Lower leg skin (tissue), 4 donors: ENCODE measurements at regions not wholly inside any gene's neighbourhood (a gene's known extent, or its start where the extent isn't known, plus 50 kb on each side); places are given as distances from the start of the nearest gene placed in this dataset.

Experiments used
- DNase-seq, 2 donors: peaks; one replicate each; pipeline ENCODE4 v3.0.0-alpha.2; 2019; ENCODE audit warnings: low spot score in 2 of 2
- H3K4me3 ChIP-seq: fragments of 200-600 bp; sonication (generic); 2 replicates; pipeline ENCODE4 v1.5.1; 2017; ENCODE audit warnings: mild to moderate bottlenecking, low read depth; ENCODE audit not compliant: poor library complexity, severe bottlenecking
- CTCF ChIP-seq, 3 donors: fragments of 450-650 bp; IDR thresholded peaks; one replicate each; pipeline ENCODE4 v1.5.1; 2016; ENCODE audit warnings: antibody characterized with exemption in 3 of 3, mild to moderate bottlenecking in 3 of 3, moderate library complexity in 2 of 3
- POLR2A ChIP-seq, 2 donors: fragments of 450-650 bp; IDR thresholded peaks; one replicate each; pipeline ENCODE4 v1.6.1; 2016 to 2017; ENCODE audit warnings: antibody characterized with exemption in 2 of 2, mild to moderate bottlenecking in 1 of 2, moderate library complexity in 1 of 2
- WGBS, 2 donors: methylation state at CpG; one replicate each; pipeline ENCODE4 v1.1.5; 2018; 5-methylcytosine and 5-hydroxymethylcytosine counted together
- intact Hi-C: fragments of 100-400 bp; cut with DNase I; formaldehyde crosslinking; loops from one replicate; pipeline ENCODE4 v1.15.0; 2023; ENCODE audit warnings: low total_unique reads

GRCh38 chr6:105753620-105754211 is 332.4 kb upstream of the PRDM1 start:
- DNase-seq: no peak
- H3K4me3 ChIP-seq: no peak overlapping the region
- intact Hi-C loops: no loop called here
- TF ChIP-seq CTCF (IDR thresholded peaks at IDR 0.05) (no peak), POLR2A (IDR thresholded peaks at IDR 0.05) (no peak)
- WGBS, 2 donors: 25 to 34% methylated on average over 6 of the region's 6 CpGs

- H3K4me3 ChIP-seq: no peak overlapping the region
- DNase-seq: peak in 1 of 2 donors; percentile 50
- intact Hi-C loops: no loop called here
- WGBS, 2 donors: 42 to 46% methylated on average over 8 of the region's 8 CpGs
- no peak for TF ChIP-seq POLR2A (IDR thresholded peaks at IDR 0.05)
- no peak for TF ChIP-seq CTCF (IDR thresholded peaks at IDR 0.05)
Observed at GRCh38 chr6:105753207-105753606, 332.9 kb upstream of the PRDM1 start.

- WGBS, 2 donors: 86 to 93% methylated on average over 3 of the region's 3 CpGs
- no peak for DNase-seq
- H3K4me3 ChIP-seq: no peak overlapping the region
- intact Hi-C loops: no loop called here
- TF ChIP-seq POLR2A (IDR thresholded peaks at IDR 0.05) (no peak), CTCF (IDR thresholded peaks at IDR 0.05) (no peak)
Observed at GRCh38 chr6:105750089-105750488, 336.0 kb upstream of the PRDM1 start.

GRCh38 chr6:105748737-105749161 is 337.4 kb upstream of the PRDM1 start:
- intact Hi-C loops: no loop called here
- 60 to 67% methylated on average over 6 of the region's 6 CpGs for WGBS, 2 donors
- H3K4me3 ChIP-seq: no peak overlapping the region
- DNase-seq: no peak
- no peak for TF ChIP-seq CTCF (IDR thresholded peaks at IDR 0.05)
- TF ChIP-seq POLR2A (IDR thresholded peaks at IDR 0.05): no peak

GRCh38 chr6:105747823-105748405 is 338.2 kb upstream of the PRDM1 start:
- no peak for DNase-seq
- TF ChIP-seq CTCF (IDR thresholded peaks at IDR 0.05) (no peak), POLR2A (IDR thresholded peaks at IDR 0.05) (no peak)
- H3K4me3 ChIP-seq: no peak overlapping the region
- 89 to 93% methylated on average over 3 of the region's 3 CpGs for WGBS, 2 donors
- intact Hi-C loops: no loop called here

- TF ChIP-seq POLR2A (IDR thresholded peaks at IDR 0.05): no peak
- TF ChIP-seq CTCF (IDR thresholded peaks at IDR 0.05): no peak
- 64 to 81% methylated on average over 1 of the region's 1 CpG for WGBS, 2 donors
- no peak for DNase-seq
- intact Hi-C loops: no loop called here
- H3K4me3 ChIP-seq: no peak overlapping the region
Observed at GRCh38 chr6:105746509-105746908, 339.6 kb upstream of the PRDM1 start.
